ENCODE measurements at regions not wholly inside any gene's neighbourhood (a gene's known extent, or its start where the extent isn't known, plus 50 kb on each side); places are given as distances from the start of the nearest gene placed in this dataset.
"Not testable (repeated sequence)": the region's sequence is repeated elsewhere in the genome, so short reads cannot be mapped to it uniquely, and the experiment has no call there.

DNA sequence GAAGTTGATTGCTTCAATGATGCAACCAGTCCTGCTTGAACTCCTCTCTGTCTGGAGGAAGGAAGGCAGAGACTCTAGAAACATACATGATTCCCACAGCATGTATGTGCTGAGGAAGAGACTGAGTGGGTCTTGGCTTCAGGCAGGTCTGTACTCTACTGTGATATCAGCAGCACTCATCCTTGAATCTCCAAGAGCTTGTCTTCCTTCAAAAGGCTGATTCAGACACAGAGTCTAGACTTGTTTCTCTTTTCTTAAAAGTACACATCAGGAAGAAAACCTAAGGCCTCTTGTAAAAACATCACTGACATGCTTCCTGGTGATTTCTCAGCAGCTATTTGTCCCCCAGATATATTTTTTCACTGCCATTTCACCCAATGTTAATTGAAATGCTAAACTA is 155.7 kb upstream of the HEY2 start:
- Histone ChIP-seq H3K27me3 (ENCODE audit: control insufficient read depth, insufficient read depth, low read length) (no peaks in the 10 kb centered on the region), H3K4me3 (ENCODE audit: insufficient read depth, low read depth, low read length) (no peak overlapping the region), H3K36me3 (replicated peaks; ENCODE audit: control insufficient read depth, insufficient read depth, low read length) (no peaks in the 10 kb centered on the region)
- DNase-seq, result no peak

DNA sequence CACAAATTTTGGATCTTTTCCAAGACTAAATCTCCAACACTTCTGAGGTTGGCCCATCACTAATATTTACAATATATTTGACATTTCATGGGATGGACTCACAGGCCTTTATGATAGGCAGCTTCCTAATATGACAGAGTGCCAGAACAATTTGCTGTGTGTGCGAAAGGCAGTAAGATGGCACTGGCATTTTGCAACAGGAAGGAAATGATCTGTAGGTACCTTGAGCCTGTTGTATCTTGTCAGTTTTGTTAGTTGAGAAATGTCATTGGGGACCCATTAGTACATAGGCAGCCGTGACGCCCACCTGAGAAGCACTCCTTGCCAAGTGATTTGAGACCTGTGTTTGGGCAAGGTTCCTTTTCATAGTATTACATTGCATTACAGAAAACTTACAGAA is 153.4 kb upstream of the HEY2 start:
- H3K36me3 ChIP-seq (replicated peaks; ENCODE audit: control insufficient read depth, insufficient read depth, low read length), result no peaks in the 10 kb centered on the region
- no peak for DNase-seq
- no peaks in the 10 kb centered on the region for H3K27me3 ChIP-seq (ENCODE audit: control insufficient read depth, insufficient read depth, low read length)
- no peak overlapping the region for H3K4me3 ChIP-seq (ENCODE audit: insufficient read depth, low read depth, low read length)

DNA sequence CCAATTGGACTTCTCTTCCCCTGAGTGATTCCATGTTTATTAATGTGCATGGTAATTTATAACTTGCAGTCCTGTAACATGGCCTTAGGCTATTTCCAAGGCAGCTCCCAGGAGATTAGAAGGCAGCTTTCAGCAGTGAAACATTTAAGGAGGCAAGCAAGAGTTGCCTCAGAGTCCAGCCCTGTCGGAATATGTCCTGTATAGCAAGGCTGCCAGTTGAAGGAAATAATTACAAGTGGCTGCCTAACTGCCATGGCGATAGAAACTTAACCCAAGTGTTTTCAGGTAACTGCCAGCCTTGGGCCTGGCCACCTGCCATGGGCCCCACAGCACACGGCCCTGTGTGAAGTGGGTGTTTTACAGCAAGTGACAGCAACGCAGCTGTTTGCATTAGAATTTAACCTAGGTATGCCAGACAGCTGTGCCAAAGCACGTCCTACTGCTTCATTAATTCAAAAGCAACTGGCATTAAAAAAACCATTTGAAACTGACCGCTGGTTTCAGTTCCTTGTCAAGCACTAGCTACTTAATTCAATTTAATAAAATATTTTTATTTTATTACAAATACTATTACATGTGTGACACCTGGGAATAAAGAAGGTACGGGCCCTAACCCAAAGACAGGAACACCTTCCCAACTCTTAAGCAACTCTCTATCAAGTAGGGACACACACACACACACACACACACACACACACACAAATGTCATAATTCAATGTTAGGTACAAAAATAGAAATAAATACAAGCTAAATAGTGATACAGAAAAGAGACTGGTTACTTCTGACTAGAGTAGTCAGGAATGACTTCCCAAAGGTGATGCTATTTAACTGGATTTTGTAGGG is 151.8 kb upstream of the HEY2 start:
- Histone ChIP-seq H3K36me3 (replicated peaks; ENCODE audit: control insufficient read depth, insufficient read depth, low read length) (no peaks in the 10 kb centered on the region), H3K27me3 (ENCODE audit: control insufficient read depth, insufficient read depth, low read length) (no peaks in the 10 kb centered on the region), H3K4me3 (ENCODE audit: insufficient read depth, low read depth, low read length) (no peak overlapping the region)
- no peak for DNase-seq

DNA sequence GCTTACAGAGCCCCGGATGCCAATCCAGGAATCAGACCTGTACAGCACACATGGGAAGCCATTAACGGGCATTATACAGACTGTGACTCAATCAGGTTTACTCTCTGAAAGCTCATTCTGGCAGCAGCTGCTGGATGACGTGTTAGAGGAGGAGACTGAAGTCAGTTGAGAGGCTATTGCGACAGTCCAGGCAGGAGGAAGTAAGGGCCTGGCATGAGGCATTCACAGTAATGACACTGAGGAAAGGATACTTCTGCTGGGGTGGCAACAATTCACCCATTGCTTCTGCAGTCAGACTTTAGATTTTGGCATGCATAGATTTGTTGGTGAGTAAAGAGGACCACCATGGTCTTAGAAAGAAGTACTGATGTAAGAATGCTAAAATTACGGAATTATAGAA is 151.0 kb upstream of the HEY2 start:
- DNase-seq, result no peak
- Histone ChIP-seq H3K27me3 (ENCODE audit: control insufficient read depth, insufficient read depth, low read length) (no peaks in the 10 kb centered on the region), H3K36me3 (replicated peaks; ENCODE audit: control insufficient read depth, insufficient read depth, low read length) (no peaks in the 10 kb centered on the region), H3K4me3 (ENCODE audit: insufficient read depth, low read depth, low read length) (no peak overlapping the region)

- H3K27me3 ChIP-seq (ENCODE audit: control insufficient read depth, insufficient read depth, low read length), result no peaks in the 10 kb centered on the region
- no peak for DNase-seq
Observed at GRCh38 chr6:125604257-125604656, 145.2 kb upstream of the HEY2 start.

GRCh38 chr6:125611573-125612344 is 137.7 kb upstream of the HEY2 start:
- peak; percentile 35 for DNase-seq
- Histone ChIP-seq H3K36me3 (replicated peaks; ENCODE audit: control insufficient read depth, insufficient read depth, low read length) (no peaks in the 10 kb centered on the region), H3K4me3 (ENCODE audit: insufficient read depth, low read depth, low read length) (no peak overlapping the region), H3K27me3 (ENCODE audit: control insufficient read depth, insufficient read depth, low read length) (no peaks in the 10 kb centered on the region)

More at GRCh38 chr6:125604257-125604656, 145.2 kb upstream of the HEY2 start:
- Histone ChIP-seq H3K36me3 (replicated peaks; ENCODE audit: control insufficient read depth, insufficient read depth, low read length) (no peaks in the 10 kb centered on the region), H3K4me3 (ENCODE audit: insufficient read depth, low read depth, low read length) (no peak overlapping the region)

DNA sequence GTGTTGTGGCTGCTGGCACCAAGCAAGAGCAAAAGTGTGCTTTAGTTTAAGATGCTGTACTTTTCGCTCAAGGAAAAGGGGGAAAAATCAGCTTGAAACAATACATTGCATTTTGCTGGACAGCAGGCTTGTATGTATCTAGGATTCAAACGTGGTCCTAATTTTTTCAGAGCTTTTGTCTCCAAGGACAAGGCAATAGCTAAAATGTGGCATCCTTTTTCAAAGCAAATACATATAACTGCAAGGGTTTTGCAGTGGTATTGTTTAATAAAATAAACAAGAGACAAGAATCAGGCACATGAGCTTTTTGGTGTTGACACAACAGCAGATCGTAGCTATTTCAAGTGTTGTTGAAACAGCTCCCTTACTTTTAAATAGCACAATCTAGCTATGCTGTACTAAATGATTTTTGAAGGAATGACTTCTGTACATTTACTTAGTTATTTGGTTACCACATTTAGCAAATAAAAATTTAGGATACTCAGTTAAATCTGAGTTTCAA is 137.0 kb upstream of the HEY2 start:
- H3K36me3 ChIP-seq (replicated peaks; ENCODE audit: control insufficient read depth, insufficient read depth, low read length), result no peaks in the 10 kb centered on the region
- no peak overlapping the region for H3K4me3 ChIP-seq (ENCODE audit: insufficient read depth, low read depth, low read length)
- H3K27me3 ChIP-seq (ENCODE audit: control insufficient read depth, insufficient read depth, low read length), result no peaks in the 10 kb centered on the region
- no peak for DNase-seq

GRCh38 chr6:125618629-125619028 is 130.8 kb upstream of the HEY2 start:
- no peaks in the 10 kb centered on the region for H3K27me3 ChIP-seq (ENCODE audit: control insufficient read depth, insufficient read depth, low read length)
- no peak for DNase-seq
- no peaks in the 10 kb centered on the region for H3K36me3 ChIP-seq (replicated peaks; ENCODE audit: control insufficient read depth, insufficient read depth, low read length)
- no peak overlapping the region for H3K4me3 ChIP-seq (ENCODE audit: insufficient read depth, low read depth, low read length)

- no peak for DNase-seq
- Histone ChIP-seq H3K27me3 (ENCODE audit: control insufficient read depth, insufficient read depth, low read length) (no peaks in the 10 kb centered on the region), H3K36me3 (replicated peaks; ENCODE audit: control insufficient read depth, insufficient read depth, low read length) (no peaks in the 10 kb centered on the region), H3K4me3 (ENCODE audit: insufficient read depth, low read depth, low read length) (no peak overlapping the region)
Observed at GRCh38 chr6:125623085-125623484, 126.3 kb upstream of the HEY2 start.

- no peak for DNase-seq
- Histone ChIP-seq H3K4me3 (ENCODE audit: insufficient read depth, low read depth, low read length) (no peak overlapping the region), H3K27me3 (ENCODE audit: control insufficient read depth, insufficient read depth, low read length) (no peaks in the 10 kb centered on the region), H3K36me3 (replicated peaks; ENCODE audit: control insufficient read depth, insufficient read depth, low read length) (no peaks in the 10 kb centered on the region)
Observed at GRCh38 chr6:125631165-125631564, 118.3 kb upstream of the HEY2 start.

DNA sequence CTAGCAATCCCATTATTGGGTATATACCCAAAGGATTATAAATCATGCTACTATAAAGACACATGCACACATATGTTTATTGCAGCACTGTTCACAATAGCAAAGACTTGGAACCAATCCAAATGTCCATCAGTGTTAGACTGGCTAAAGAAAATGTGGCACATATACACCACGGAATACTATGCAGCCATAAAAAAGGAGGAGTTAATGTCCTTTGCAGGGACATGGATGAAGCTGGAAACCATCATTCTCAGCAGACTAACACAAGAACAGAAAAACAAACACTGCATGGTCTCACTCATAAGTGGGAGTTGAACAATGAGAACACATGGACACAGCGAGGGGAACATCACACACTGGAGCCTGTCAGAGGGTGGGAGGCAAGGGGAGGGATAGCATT is 113.4 kb upstream of the HEY2 start:
- not testable (repeated sequence) for H3K36me3 ChIP-seq (replicated peaks; ENCODE audit: control insufficient read depth, insufficient read depth, low read length); H3K4me3 ChIP-seq (ENCODE audit: insufficient read depth, low read depth, low read length); H3K27me3 ChIP-seq (ENCODE audit: control insufficient read depth, insufficient read depth, low read length); DNase-seq

- H3K36me3 ChIP-seq (replicated peaks; ENCODE audit: control insufficient read depth, insufficient read depth, low read length), result no peaks in the 10 kb centered on the region
Observed at GRCh38 chr6:125636671-125637070, 112.8 kb upstream of the HEY2 start.

GRCh38 chr6:125637207-125637606 is 112.2 kb upstream of the HEY2 start:
- Histone ChIP-seq H3K27me3 (ENCODE audit: control insufficient read depth, insufficient read depth, low read length) (no peaks in the 10 kb centered on the region), H3K36me3 (replicated peaks; ENCODE audit: control insufficient read depth, insufficient read depth, low read length) (no peaks in the 10 kb centered on the region), H3K4me3 (ENCODE audit: insufficient read depth, low read depth, low read length) (no peak overlapping the region)
- no peak for DNase-seq

More at GRCh38 chr6:125636671-125637070, 112.8 kb upstream of the HEY2 start:
- Histone ChIP-seq H3K4me3 (ENCODE audit: insufficient read depth, low read depth, low read length) (no peak overlapping the region), H3K27me3 (ENCODE audit: control insufficient read depth, insufficient read depth, low read length) (no peaks in the 10 kb centered on the region)
- no peak for DNase-seq

- H3K36me3 ChIP-seq (replicated peaks; ENCODE audit: control insufficient read depth, insufficient read depth, low read length), result no peaks in the 10 kb centered on the region
- no peaks in the 10 kb centered on the region for H3K27me3 ChIP-seq (ENCODE audit: control insufficient read depth, insufficient read depth, low read length)
- no peak overlapping the region for H3K4me3 ChIP-seq (ENCODE audit: insufficient read depth, low read depth, low read length)
- DNase-seq, result no peak
Observed at GRCh38 chr6:125639466-125640020, 109.9 kb upstream of the HEY2 start.

Measured in H7 (cell line).